Osteoblast (primary cell): ENCODE measurements at regions not wholly inside any gene's neighbourhood (a gene's known extent, or its start where the extent isn't known, plus 50 kb on each side); places are given as distances from the start of the nearest gene placed in this dataset.

ENCODE experiments used
- DNase-seq: peaks from one replicate; pipeline ENCODE4 v3.0.0; 2011; ENCODE audit warnings: low spot score, mixed read lengths; ENCODE audit not compliant: insufficient read length; ENCODE audit errors: missing footprints
- H2AFZ ChIP-seq: 2 replicates; pipeline ENCODE4 v1.6.0; 2011; ENCODE audit warnings: mild to moderate bottlenecking, low read length
- H3K27ac ChIP-seq: 2 replicates; pipeline ENCODE4 v1.5.1; 2011; ENCODE audit warnings: mild to moderate bottlenecking, low read depth, low read length, moderate library complexity
- H3K27me3 ChIP-seq: 2 replicates; pipeline ENCODE4 v1.6.0; 2012; ENCODE audit warnings: mild to moderate bottlenecking, control low read depth, inconsistent platforms, low read length, moderate library complexity; ENCODE audit not compliant: insufficient read depth
- H3K36me3 ChIP-seq: 2 replicates; pipeline ENCODE4 v1.5.1; 2011; ENCODE audit warnings: mild to moderate bottlenecking, low read length, control low read depth, moderate library complexity; ENCODE audit not compliant: insufficient read depth
- H3K4me1 ChIP-seq: 2 replicates; pipeline ENCODE4 v1.5.1; 2011; ENCODE audit warnings: mild to moderate bottlenecking, low read length, control low read depth, moderate library complexity; ENCODE audit not compliant: insufficient read depth
- H3K4me2 ChIP-seq: 2 replicates; pipeline ENCODE4 v1.6.0; 2011; ENCODE audit warnings: mild to moderate bottlenecking, low read length; ENCODE audit not compliant: insufficient read depth
- H3K4me3 ChIP-seq: fragments of 200-600 bp; sonication (generic); 3 replicates; pipeline ENCODE4 v1.5.1; 2012; ENCODE audit warnings: mild to moderate bottlenecking, low read length, inconsistent platforms; ENCODE audit not compliant: insufficient read depth
- H3K79me2 ChIP-seq: 2 replicates; pipeline ENCODE4 v1.6.0; 2012; ENCODE audit warnings: mild to moderate bottlenecking, low read length, control low read depth, inconsistent platforms; ENCODE audit not compliant: insufficient read depth
- H3K9me3 ChIP-seq: 2 replicates; pipeline ENCODE4 v1.5.1; 2011; ENCODE audit warnings: low read depth, low read length, control low read depth
- H4K20me1 ChIP-seq: 2 replicates; pipeline ENCODE4 v1.6.0; 2012; ENCODE audit warnings: mild to moderate bottlenecking, low read length, control low read depth; ENCODE audit not compliant: insufficient read depth
- CTCF ChIP-seq: IDR thresholded peaks from 2 replicates; pipeline ENCODE4 v1.5.1; 2011; ENCODE audit warnings: mild to moderate bottlenecking, low read depth, low read length, moderate library complexity; ENCODE audit errors: extremely low read depth

- Histone ChIP-seq H4K20me1 (no peaks in the 10 kb centered on the region), H3K4me1 (no peaks in the 10 kb centered on the region), H2AFZ (no peak overlapping the region), H3K27ac (no peak overlapping the region), H3K4me3 (no peak overlapping the region), H3K9me3 (no peaks in the 10 kb centered on the region), H3K27me3 (no peaks in the 10 kb centered on the region), H3K4me2 (no peak overlapping the region), H3K36me3 (no peaks in the 10 kb centered on the region), H3K79me2 (no peaks in the 10 kb centered on the region)
- TF ChIP-seq CTCF: no peak
- no peak for DNase-seq
These were observed 1031.9 kb upstream of the LRFN5 start for GRCh38 chr14:40574780-40575179.

GRCh38 chr14:40525314-40525713 lies 1081.4 kb upstream of the LRFN5 start:
- H3K9me3 ChIP-seq: peaks cover 5% of the 10 kb centered on the region
- TF ChIP-seq CTCF: no peak
- no peak overlapping the region for H3K4me3 ChIP-seq
- no peaks in the 10 kb centered on the region for H3K36me3 ChIP-seq
- H3K27ac ChIP-seq: no peak overlapping the region
- no peaks in the 10 kb centered on the region for H4K20me1 ChIP-seq
- peak; percentile 4 for DNase-seq
- H3K27me3 ChIP-seq: no peaks in the 10 kb centered on the region
- no peak overlapping the region for H3K4me2 ChIP-seq
- H3K4me1 ChIP-seq: no peaks in the 10 kb centered on the region
- no peak overlapping the region for H2AFZ ChIP-seq
- H3K79me2 ChIP-seq: no peaks in the 10 kb centered on the region

- H3K36me3 ChIP-seq: no peaks in the 10 kb centered on the region
- H3K4me2 ChIP-seq: no peak overlapping the region
- no peak overlapping the region for H2AFZ ChIP-seq
- H3K9me3 ChIP-seq: peaks cover 5% of the 10 kb centered on the region
- H3K4me1 ChIP-seq: no peaks in the 10 kb centered on the region
- H3K4me3 ChIP-seq: no peak overlapping the region
- no peaks in the 10 kb centered on the region for H3K79me2 ChIP-seq
- no peak overlapping the region for H3K27ac ChIP-seq
- DNase-seq: no peak
- no peaks in the 10 kb centered on the region for H4K20me1 ChIP-seq
- no peaks in the 10 kb centered on the region for H3K27me3 ChIP-seq
- no peak for TF ChIP-seq CTCF
These were observed 1083.6 kb upstream of the LRFN5 start for GRCh38 chr14:40523123-40523522.

- Histone ChIP-seq H3K9me3 (no peaks in the 10 kb centered on the region), H3K4me2 (no peak overlapping the region), H3K27ac (no peak overlapping the region), H3K4me1 (no peaks in the 10 kb centered on the region), H4K20me1 (no peaks in the 10 kb centered on the region), H3K4me3 (no peak overlapping the region), H3K79me2 (no peaks in the 10 kb centered on the region), H3K36me3 (no peaks in the 10 kb centered on the region), H3K27me3 (no peaks in the 10 kb centered on the region), H2AFZ (no peak overlapping the region)
- TF ChIP-seq CTCF: no peak
- no peak for DNase-seq
These were observed 1062.2 kb upstream of the FBXO33 start for GRCh38 chr14:40494483-40494882.
